WTC11 (cell line): ENCODE measurements at regions not wholly inside any gene's neighbourhood (a gene's known extent, or its start where the extent isn't known, plus 50 kb on each side); places are given as distances from the start of the nearest gene placed in this dataset.

Experiments used
- ATAC-seq: fragments of 200-7000 bp; cut with Tn5 transposase; 2 replicates; pipeline ENCODE4 v1.10.0; 2021; ENCODE audit warnings: mild to moderate bottlenecking, moderate library complexity
- CTCF ChIA-PET: fragments of 300-600 bp; sonication (Branson Sonifier 250); formaldehyde crosslinking; loops from one replicate; lab custom pipeline; 2021; ENCODE audit warnings: antibody characterized with exemption; lab: Charles Lee
- POLR2A ChIA-PET: fragments of 350-600 bp; sonication (Branson Sonifier 250); formaldehyde crosslinking; loops from one replicate; lab custom pipeline; 2021; ENCODE audit warnings: antibody characterized with exemption; lab: Charles Lee
- DNase-seq: peaks from one replicate; pipeline ENCODE4 v3.0.0; 2021; ENCODE audit warnings: low spot score
- H3K27ac Mint-ChIP-seq: 2 replicates; pipeline ENCODE4 v1.8.0; 2021; ENCODE audit warnings: mixed read lengths
- H3K27me3 Mint-ChIP-seq: 2 replicates; pipeline ENCODE4 v1.8.0; 2021; ENCODE audit warnings: low read depth, mild to moderate bottlenecking, moderate library complexity, mixed read lengths
- H3K36me3 Mint-ChIP-seq: 2 replicates; pipeline ENCODE4 v1.8.0; 2021; ENCODE audit warnings: mixed read lengths
- H3K4me1 Mint-ChIP-seq: 2 replicates; pipeline ENCODE4 v1.8.0; 2022; ENCODE audit warnings: mixed read lengths
- H3K4me3 Mint-ChIP-seq: 2 replicates; pipeline ENCODE4 v1.8.0; 2021; ENCODE audit warnings: mild to moderate bottlenecking, moderate library complexity, mixed read lengths
- H3K9me3 Mint-ChIP-seq: 2 replicates; pipeline ENCODE4 v1.8.0; 2021; ENCODE audit warnings: mixed read lengths
- CBFB ChIP-seq: sonication (generic); formaldehyde crosslinking; IDR thresholded peaks from 2 replicates; pipeline ENCODE4 v1.8.1; 2022; ENCODE audit warnings: mild to moderate bottlenecking, low read depth, missing genetic modification reagents
- FOXP1 ChIP-seq: sonication (generic); formaldehyde crosslinking; IDR thresholded peaks from 2 replicates; pipeline ENCODE4 v1.8.0; 2022; ENCODE audit warnings: missing genetic modification reagents, mild to moderate bottlenecking, moderate library complexity, borderline replicate concordance
- JUN ChIP-seq: sonication (generic); formaldehyde crosslinking; IDR thresholded peaks from 2 replicates; pipeline ENCODE4 v1.8.0; 2023; ENCODE audit warnings: mild to moderate bottlenecking, missing genetic modification reagents
- MXD4 ChIP-seq: fragments of 250-450 bp; sonication (Bioruptor Pico); IDR thresholded peaks from 2 replicates; pipeline ENCODE4 v1.8.0; 2021; ENCODE audit warnings: mild to moderate bottlenecking, moderate library complexity, borderline replicate concordance
- MYBL2 ChIP-seq: sonication (generic); formaldehyde crosslinking; IDR thresholded peaks from 2 replicates; pipeline ENCODE4 v1.8.1; 2023; ENCODE audit warnings: mild to moderate bottlenecking, moderate library complexity, missing genetic modification reagents
- NR1H2 ChIP-seq: sonication (generic); formaldehyde crosslinking; IDR thresholded peaks from 2 replicates; pipeline ENCODE4 v1.9.0; 2021; ENCODE audit warnings: mild to moderate bottlenecking, moderate library complexity, missing genetic modification reagents
- NR2C2 ChIP-seq: sonication (generic); formaldehyde crosslinking; IDR thresholded peaks from 2 replicates; pipeline ENCODE4 v1.8.0; 2022; ENCODE audit warnings: mild to moderate bottlenecking, missing genetic modification reagents
- SMAD3 ChIP-seq: sonication (generic); formaldehyde crosslinking; IDR thresholded peaks from 2 replicates; pipeline ENCODE4 v1.8.0; 2022; ENCODE audit warnings: missing genetic modification reagents, mild to moderate bottlenecking, borderline replicate concordance
- SOX15 ChIP-seq: fragments of 250-450 bp; sonication (Bioruptor Pico); IDR thresholded peaks from 2 replicates; pipeline ENCODE4 v1.9.0; 2021; ENCODE audit warnings: mild to moderate bottlenecking
- ZNF232 ChIP-seq: sonication (generic); formaldehyde crosslinking; IDR thresholded peaks from 2 replicates; pipeline ENCODE4 v1.8.0; 2022; ENCODE audit warnings: mild to moderate bottlenecking, missing genetic modification reagents
- ZNF263 ChIP-seq: sonication (generic); formaldehyde crosslinking; IDR thresholded peaks from 2 replicates; pipeline ENCODE4 v1.8.1; 2022; ENCODE audit warnings: low read depth, mild to moderate bottlenecking, moderate library complexity, missing genetic modification reagents
- ZNF317 ChIP-seq: sonication (generic); formaldehyde crosslinking; IDR thresholded peaks from 2 replicates; pipeline ENCODE4 v1.8.1; 2023; ENCODE audit warnings: low read depth, mild to moderate bottlenecking, moderate library complexity, missing genetic modification reagents, borderline replicate concordance
- ZNF423 ChIP-seq: fragments of 250-450 bp; sonication (Bioruptor Pico); IDR thresholded peaks from 2 replicates; pipeline ENCODE4 v2.1.2; 2022; ENCODE audit warnings: mild to moderate bottlenecking, moderate library complexity
- TF ChIP-seq, protein P1 (sequence below): sonication (generic); formaldehyde crosslinking; IDR thresholded peaks from 2 replicates; pipeline ENCODE4 v1.8.0; 2022; ENCODE audit warnings: mild to moderate bottlenecking, missing genetic modification reagents
- TF ChIP-seq, protein P2 (sequence below): sonication (generic); formaldehyde crosslinking; IDR thresholded peaks from 2 replicates; pipeline ENCODE4 v1.8.0; 2022; ENCODE audit warnings: missing genetic modification reagents
- TF ChIP-seq, protein P3 (sequence below): fragments of 250-450 bp; sonication (Bioruptor Pico); IDR thresholded peaks from 2 replicates; pipeline ENCODE4 v2.1.2; 2022; ENCODE audit warnings: mild to moderate bottlenecking, moderate library complexity
- TF ChIP-seq, protein P4 (sequence below): fragments of 250-450 bp; sonication (Bioruptor Pico); conservative IDR thresholded peaks from 2 replicates; pipeline ENCODE4 v1.9.0; 2021; ENCODE audit warnings: mild to moderate bottlenecking

DNA sequence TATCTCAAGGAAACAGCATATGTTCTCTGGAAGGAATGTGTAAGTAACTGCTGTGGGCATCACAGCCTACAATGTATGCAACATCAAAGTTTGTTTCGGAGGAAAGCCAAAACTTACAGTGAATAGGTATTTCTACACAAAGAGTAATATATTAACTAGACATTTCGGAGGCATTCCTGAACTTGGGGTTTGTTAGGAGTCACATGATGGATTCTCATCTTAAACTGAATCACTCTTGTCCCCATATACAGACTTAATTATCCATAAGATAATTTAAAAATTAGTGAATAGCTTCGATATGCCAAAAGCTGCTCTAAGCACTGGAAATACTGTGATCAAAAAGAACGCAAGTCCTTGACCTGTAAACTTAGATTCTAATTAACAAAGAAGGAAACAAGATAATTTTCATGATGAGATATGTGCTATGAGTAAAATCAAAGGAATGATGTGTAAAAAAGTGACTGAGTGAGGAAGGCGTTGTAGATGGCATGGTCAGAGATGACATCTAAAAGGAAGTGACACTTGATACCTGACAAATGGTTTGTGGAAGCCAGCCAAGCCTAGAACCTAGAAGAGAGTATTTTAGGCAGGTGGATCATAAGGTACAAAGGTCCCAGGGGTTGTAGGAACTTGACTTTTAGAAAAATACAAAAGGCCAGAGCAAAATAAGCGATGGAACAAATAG lies 273.1 kb downstream of the MRPL39 start:
- Mint-ChIP-seq H3K4me3 (no peak overlapping the region), H3K36me3 (0 out of 2 replicates have a peak, but pooled peaks cover 3% of the 10 kb centered on the region), H3K9me3 (0 out of 2 replicates have a peak, but pooled peaks cover 3% of the 10 kb centered on the region), H3K4me1 (peaks cover 49% of the 10 kb centered on the region), H3K27ac (no peak overlapping the region), H3K27me3 (no peaks in the 10 kb centered on the region)
- ChIA-PET POLR2A (no interaction called here), CTCF (interaction anchor here (1.5 kb wide), 1 partner anchor 51 kb away, joined by 6 read pairs; no protein-coding TSS in a partner anchor)
- DNase-seq: no peak
- TF ChIP-seq SOX15 (CRISPR knock-in tag): no peak
- no peak for TF ChIP-seq ZNF263 (CRISPR knock-in tag)
- TF ChIP-seq, protein P1, sequence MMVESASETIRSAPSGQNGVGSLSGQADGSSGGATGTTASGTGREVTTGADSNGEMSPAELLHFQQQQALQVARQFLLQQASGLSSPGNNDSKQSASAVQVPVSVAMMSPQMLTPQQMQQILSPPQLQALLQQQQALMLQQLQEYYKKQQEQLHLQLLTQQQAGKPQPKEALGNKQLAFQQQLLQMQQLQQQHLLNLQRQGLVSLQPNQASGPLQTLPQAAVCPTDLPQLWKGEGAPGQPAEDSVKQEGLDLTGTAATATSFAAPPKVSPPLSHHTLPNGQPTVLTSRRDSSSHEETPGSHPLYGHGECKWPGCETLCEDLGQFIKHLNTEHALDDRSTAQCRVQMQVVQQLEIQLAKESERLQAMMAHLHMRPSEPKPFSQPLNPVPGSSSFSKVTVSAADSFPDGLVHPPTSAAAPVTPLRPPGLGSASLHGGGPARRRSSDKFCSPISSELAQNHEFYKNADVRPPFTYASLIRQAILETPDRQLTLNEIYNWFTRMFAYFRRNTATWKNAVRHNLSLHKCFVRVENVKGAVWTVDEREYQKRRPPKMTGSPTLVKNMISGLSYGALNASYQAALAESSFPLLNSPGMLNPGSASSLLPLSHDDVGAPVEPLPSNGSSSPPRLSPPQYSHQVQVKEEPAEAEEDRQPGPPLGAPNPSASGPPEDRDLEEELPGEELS: no peak
- TF ChIP-seq, protein P2, sequence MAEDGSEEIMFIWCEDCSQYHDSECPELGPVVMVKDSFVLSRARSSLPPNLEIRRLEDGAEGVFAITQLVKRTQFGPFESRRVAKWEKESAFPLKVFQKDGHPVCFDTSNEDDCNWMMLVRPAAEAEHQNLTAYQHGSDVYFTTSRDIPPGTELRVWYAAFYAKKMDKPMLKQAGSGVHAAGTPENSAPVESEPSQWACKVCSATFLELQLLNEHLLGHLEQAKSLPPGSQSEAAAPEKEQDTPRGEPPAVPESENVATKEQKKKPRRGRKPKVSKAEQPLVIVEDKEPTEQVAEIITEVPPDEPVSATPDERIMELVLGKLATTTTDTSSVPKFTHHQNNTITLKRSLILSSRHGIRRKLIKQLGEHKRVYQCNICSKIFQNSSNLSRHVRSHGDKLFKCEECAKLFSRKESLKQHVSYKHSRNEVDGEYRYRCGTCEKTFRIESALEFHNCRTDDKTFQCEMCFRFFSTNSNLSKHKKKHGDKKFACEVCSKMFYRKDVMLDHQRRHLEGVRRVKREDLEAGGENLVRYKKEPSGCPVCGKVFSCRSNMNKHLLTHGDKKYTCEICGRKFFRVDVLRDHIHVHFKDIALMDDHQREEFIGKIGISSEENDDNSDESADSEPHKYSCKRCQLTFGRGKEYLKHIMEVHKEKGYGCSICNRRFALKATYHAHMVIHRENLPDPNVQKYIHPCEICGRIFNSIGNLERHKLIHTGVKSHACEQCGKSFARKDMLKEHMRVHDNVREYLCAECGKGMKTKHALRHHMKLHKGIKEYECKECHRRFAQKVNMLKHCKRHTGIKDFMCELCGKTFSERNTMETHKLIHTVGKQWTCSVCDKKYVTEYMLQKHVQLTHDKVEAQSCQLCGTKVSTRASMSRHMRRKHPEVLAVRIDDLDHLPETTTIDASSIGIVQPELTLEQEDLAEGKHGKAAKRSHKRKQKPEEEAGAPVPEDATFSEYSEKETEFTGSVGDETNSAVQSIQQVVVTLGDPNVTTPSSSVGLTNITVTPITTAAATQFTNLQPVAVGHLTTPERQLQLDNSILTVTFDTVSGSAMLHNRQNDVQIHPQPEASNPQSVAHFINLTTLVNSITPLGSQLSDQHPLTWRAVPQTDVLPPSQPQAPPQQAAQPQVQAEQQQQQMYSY (CRISPR knock-in tag): no peak
- TF ChIP-seq NR1H2 (CRISPR knock-in tag): no peak
- no peak for TF ChIP-seq NR2C2 (CRISPR knock-in tag)
- no peak for TF ChIP-seq MXD4
- no peak for TF ChIP-seq MYBL2 (CRISPR knock-in tag)
- TF ChIP-seq SMAD3 (CRISPR knock-in tag): no peak
- TF ChIP-seq ZNF317 (CRISPR knock-in tag): no peak
- no peak for TF ChIP-seq CBFB (CRISPR knock-in tag)
- TF ChIP-seq, protein P3, sequence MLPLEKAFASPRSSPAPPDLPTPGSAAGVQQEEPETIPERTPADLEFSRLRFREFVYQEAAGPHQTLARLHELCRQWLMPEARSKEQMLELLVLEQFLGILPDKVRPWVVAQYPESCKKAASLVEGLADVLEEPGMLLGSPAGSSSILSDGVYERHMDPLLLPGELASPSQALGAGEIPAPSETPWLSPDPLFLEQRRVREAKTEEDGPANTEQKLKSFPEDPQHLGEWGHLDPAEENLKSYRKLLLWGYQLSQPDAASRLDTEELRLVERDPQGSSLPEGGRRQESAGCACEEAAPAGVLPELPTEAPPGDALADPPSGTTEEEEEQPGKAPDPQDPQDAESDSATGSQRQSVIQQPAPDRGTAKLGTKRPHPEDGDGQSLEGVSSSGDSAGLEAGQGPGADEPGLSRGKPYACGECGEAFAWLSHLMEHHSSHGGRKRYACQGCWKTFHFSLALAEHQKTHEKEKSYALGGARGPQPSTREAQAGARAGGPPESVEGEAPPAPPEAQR (CRISPR knock-in tag): no peak
- TF ChIP-seq, protein P4, sequence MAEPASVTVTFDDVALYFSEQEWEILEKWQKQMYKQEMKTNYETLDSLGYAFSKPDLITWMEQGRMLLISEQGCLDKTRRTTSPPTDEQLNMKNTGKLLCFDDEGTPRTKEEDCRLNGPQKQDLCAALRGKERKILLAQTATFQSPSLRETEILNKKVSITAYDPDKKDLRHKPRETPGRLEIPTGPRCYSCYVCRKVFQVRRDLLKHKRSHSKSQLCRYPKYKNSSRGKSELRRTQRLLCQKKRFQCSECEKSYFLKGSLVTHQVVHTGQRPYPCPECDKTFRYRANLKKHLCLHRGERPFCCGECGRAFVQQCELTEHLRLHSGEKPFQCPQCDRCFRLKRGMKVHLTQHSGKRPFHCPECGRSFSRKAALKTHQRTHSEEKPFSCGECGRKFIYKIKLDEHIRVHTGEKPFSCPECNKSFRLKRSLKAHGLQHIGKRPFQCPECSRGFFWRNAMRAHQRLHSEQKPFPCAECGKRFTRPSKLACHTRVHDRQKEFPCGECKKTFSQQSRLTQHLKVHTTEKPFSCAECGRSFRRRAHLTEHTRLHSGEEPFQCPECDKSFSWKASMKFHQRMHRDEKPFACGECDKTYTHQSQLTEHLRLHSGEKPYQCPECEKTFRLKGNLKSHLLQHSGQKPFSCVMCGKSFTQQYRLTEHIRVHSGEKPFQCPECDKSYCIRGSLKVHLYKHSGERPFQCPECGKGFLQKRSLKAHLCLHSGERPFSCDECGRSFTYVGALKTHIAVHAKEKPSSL: no peak
- no peak for TF ChIP-seq ZNF232
- TF ChIP-seq ZNF423 (CRISPR knock-in tag): no peak
- TF ChIP-seq FOXP1 (CRISPR knock-in tag): no peak
- no peak for TF ChIP-seq JUN (CRISPR knock-in tag)
- no peak for ATAC-seq
